Hindlimb muscle (tissue), 1 donor: ENCODE measurements at regions not wholly inside any gene's neighbourhood (a gene's known extent, or its start where the extent isn't known, plus 50 kb on each side); places are given as distances from the start of the nearest gene placed in this dataset.

Experiments
- DNase-seq: peaks from one replicate; pipeline ENCODE4 v3.0.0-alpha.2; 2013

DNA sequence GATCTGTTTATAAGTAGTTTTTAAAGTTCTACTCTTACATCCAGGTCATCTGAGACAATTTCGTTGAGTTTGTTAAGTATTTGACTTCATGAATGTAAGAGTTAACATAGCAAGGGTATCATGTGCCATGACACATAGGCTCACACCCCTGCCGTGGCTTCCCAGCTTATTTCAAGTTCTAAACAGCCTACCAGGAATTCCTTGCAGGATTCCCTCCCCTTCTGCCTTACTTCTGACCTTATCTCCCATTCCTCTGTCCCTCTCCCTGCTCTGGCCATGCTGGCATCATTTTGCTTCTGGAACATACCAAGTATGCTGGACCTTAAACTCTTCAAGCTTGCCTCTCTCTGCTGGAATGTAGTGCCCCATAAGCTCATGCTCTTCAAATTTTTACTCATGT is 369.9 kb upstream of the PCDH7 start:
- no peak for DNase-seq

DNA sequence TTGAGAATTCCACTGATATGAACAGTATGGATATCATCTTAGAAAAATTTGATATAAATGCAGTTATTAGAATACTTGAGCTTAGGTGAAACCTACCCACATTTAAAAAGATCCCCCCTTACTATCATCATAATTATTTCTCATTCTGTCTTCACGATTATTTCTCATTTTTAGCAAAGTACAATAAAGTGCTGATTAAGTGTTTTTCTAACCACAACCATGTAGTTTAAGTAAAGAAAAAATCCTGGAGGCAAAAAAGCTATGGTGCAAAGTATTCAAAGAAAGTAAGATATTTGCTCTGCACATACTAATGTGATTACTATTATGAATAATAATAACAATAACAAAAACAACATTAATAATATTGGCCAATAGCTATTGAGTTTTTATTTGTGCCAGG is 365.6 kb upstream of the PCDH7 start:
- no peak for DNase-seq

DNA sequence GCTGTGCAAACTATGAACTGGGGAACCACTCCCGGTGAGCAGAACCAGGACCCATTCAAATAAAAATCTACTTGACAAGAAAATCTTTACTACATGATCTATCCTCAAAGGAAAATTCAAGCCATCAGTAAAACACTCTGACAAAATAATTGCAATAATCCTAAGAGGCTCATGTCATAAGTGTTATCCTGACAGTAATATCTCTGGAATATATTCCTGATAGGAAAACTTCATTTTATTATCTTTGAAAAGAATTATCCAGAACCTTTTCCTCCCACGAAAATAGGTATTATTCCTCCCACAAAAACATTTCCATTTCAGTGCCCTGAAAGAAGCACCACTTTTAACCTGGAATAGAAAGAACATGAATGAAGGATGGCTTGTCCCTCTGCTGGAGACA is 357.7 kb upstream of the PCDH7 start:
- no peak for DNase-seq

DNA sequence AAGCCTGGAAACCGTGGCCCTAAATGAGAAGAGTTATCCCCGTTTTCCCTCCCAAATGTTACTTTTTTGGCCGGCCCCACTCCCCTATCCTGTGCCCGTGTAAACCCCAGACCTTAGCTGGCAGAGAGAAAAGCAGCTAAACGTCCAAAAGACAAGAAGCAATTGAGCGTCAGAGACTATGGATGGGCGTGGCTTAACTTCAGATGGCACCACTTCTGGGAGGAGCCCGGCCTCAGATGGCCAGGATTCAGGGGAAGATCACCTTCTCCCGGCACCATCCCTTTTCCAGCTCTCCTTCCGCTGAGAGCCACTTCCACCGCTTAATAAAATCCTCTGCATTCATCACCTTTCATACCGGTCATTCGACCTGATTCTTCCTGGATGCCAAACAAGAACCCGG is 350.1 kb upstream of the PCDH7 start:
- no peak for DNase-seq

DNA sequence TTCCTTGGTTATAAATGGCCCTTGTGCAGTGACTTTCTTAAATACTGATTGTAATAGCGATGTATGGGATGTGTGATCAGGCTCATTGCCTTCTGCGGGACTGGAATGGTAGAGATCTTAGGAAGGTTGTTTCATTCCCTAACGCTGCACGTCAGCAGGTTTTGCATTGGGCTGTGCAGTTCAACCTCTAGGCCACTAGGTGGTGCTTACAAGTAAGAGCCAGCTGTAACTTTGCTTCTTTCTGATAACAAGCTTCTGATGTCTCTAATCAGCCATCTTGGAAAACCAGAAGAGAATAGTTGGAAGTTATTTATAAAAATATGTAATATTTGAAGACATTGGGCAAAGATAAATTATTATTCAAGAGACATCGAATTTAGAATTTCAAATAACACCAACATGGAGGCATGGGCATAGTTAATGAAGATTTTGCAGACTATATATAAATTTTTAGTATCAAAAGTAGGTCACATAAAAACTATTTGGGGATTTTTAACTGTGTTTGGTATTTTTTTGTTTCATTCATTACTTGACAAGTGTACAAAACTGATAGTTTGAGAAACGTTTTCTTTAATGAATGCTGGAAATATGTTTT is 339.7 kb upstream of the PCDH7 start:
- no peak for DNase-seq

DNA sequence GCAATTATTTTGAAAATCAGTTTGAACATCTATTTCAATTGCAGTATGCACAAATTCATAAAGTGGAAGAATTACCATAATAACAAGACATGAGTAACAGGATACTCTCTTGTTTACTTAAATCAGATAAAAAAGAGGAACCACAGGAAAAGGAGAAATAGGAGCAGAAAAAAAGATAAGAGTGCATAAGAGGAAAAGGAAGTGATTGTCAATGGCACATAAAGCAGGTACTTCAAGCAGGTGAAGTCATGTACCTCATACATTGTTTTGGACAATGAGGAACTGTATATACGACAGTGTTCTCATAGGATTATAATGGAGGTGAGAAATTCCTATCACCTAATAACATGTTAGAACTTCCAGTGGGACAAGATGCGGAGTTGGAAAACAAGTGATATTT is 334.5 kb upstream of the PCDH7 start:
- DNase-seq = no peak

DNA sequence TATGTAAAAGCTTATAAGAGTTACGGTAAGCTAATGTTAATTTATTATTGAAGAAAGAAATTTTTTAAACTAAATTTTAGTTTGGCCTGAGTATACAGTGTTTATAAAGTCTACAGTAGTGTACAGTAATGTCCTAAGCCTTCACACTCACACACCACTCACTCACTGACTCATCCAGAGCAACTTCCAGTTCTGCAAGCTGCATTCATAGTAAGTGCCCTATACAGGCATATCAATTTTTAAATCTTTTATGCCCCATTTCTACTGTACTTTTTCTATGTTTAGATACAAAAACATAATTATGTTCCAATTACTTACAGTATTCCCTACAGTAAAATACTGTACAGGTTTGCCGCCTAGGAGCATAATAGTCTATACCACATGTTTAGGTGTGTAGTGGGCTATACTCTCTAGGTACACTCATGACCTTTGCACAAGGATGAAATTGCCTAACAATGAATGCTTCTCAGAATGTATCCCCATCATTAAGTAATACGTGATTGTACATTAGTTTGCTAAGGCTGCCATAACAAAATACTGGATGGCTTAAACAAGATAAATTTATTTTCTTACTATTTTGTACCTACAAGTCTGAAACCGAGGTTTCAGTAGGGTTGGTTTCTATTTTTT is 333.8 kb upstream of the PCDH7 start:
- DNase-seq = no peak

DNA sequence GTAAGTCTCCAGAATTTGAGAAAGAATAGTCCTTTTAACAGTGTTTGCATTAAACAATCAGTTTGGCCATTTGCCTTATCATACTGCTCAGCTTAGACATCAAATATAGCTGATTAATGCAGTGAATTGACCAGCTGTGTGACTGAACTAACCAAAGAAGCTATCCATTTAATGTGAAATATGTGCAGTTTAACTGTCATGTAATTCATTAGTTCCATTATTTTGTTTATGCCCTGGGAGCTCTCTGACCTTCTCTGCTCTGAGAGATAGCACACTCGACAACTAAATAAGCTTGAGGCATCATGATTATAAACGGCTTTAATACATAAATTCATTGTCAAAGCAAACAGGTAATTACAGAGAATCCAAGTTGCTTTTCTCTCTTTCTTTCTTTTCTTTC is 324.3 kb upstream of the PCDH7 start:
- DNase-seq = no peak

DNA sequence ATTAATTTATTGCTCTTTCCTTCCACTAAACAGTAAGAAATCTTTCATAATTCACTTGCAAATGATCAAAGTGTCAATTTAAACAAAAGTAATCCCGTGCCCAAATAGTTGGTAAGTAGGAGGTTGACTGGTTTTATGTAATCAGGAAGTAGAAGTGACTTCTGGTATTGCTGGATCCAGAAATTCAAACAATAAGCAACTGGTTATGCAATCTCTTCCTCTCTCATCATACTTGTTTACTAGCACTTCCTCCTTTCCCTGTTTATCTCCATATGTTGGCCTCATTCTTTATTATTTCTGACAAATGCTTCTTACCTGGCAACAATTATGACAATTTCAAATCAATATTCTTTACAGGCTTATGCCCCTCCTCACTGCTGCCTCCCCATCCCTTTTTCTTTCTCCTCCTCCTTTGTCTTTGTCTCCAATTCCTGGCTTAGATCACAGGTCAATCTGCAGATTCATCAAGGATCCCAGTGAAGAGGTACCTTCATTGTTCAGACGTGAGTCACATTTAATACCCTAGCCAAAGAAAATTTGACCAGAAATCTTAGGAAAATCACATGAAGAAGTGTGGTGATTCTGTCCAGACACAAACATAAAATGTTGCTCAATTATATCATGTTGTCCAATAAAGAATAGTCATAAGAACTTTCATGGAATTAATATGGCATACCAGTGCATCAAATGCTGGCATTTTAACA is 323.2 kb upstream of the PCDH7 start:
- DNase-seq = no peak

DNA sequence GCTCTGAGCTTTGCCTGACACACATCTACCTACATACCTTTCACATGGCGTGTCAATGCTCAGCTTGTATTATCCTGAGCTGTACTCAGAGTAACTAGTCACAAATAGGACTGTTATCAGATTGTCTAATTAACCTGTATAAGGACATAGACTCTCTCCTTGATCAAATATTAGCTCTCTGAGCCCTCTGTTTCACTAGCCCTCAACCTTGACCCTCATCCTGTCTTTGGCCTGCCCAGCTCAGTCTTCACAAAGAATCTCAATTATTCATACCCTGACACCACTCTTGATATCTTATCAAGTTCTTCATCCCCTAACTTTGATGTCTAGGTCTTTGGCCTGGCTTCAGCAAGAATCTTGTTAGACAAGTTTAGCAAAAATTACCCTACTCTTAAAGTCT is 320.7 kb upstream of the PCDH7 start:
- DNase-seq = no peak

DNA sequence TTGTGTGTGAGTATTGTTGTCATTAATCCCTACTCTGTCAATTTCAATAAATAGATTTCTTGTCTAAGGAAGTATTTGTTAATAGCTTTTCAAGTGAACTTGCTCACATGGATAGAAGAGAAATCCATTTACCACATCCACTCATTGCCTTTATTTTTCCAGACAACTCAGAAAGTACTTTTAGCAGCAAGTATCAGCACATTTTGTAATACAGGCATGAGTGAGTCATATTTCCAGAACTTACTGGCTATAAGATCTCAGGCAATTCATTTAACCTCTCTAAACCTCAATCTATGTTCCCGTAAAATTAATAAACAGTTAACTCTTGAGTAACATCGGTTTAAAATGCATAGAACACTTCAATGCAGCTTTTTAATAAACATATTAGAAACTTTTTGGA is 317.9 kb upstream of the PCDH7 start:
- DNase-seq = no peak

DNA sequence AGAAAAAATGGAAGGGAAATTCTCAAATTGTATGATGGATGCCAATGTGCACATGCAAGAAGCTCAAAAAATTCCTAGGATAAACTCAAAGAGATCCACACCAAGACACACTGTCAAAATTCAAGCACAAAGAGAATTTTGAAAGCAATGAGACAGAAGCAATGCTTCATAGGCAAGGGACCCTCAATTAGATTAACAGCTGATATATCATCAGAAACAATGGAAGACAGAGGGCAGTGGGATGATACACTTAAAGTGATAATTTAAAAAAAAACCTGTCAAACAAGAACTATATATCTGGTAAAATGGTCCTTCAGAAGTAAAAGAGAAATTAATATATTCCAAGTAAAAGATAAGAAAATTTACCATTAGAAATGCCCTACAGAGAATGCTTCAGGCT is 306.3 kb upstream of the PCDH7 start:
- no peak for DNase-seq

DNA sequence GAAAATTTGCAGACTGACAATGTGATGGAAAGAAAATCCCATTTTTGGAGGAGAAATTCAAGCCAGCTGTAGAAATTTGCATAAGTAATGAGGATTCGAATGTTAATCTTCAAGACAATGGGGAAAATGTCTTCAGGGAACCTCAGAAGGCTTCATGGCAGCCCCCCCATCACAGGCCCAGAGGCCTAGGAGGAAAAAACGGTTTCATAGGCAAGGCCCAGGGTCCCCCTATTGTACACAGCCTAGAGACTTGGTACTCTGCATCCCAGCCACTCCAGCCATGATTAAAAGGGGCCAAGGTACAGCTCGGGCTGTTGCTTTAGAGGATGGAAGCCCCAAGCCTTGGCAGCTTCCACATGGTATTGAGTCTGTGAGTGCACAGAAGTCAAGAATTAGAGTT is 303.6 kb upstream of the PCDH7 start:
- DNase-seq = no peak

DNA sequence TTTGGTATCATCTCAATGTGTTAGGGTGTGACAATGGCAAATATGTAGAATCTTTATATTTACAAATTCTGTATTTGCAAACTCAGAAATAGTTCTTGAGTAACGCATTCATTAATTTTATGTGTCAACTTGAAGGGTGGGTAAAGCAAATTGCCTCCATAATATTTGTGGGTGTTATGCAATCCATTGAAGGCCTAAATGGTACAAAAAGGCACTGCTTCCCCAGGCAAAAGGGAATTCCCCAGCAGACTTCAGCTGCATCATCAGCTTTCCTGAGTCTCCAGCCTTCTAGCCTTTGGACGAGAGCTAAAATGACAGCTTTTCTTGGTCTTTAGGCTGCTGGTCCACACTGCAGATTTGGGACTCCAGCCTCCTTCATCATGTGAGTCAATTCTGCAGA is 292.2 kb upstream of the PCDH7 start:
- no peak for DNase-seq

DNA sequence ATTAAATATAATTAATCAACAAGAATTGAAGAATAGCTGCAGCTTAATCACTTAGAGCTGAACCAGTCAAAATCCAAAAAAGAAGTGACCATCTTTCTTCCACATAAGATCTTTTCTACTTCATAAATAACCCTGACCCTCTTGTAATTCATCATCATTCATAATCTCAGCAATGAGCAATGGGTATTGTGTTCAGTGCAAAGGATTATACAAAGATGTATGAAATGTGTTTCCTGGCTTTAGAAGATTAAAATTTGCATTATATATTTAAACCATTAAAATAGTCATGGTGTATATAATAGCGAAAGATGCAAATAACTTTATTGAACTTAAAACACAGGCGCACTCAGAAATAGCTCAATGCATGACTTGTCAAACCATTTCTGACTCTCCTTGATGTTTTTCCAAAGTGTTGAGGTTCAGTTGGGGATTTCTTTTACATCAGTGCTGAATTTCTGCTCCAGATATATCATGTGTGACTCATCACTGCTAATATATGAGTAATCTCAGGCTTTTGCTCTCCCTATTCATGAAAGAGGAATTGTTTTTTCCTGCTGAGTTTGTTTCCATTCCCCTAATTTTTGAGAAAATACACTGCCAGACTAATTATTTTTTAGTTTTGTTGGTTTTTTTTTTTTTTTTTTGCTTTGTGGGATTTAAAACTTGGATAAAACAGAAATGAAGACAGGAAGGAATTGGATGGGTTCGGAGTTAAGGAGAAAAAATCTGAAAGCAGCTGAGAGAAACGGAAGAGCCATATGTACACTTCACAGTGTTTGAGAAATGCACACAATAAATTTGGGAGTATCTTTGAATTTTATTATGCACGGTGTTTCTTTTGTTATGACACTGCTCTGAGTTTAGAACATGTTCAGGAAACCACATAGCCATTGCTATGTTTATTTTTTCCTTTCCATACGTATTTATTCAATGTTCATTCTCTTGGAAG is 290.1 kb upstream of the PCDH7 start:
- peak; percentile 32 for DNase-seq

DNA sequence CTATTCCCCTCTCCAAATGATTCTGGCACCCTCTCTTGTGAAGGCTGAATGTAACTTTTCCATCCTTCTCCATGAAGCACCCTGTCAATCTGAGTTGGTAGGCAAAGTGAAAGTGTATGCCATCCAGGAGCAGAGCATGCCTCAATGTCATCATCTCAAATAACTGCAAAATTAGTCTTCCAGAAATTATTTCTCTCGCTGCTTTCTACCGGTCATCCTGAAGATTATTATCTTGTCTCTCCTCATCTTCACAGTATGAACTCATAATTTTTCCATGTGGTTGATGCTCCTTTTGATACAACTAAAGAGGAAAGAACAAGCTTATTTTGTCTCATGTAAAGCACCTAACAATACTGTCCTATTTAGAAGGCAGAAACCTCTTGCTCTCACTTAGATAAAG is 285.5 kb upstream of the PCDH7 start:
- no peak for DNase-seq

DNA sequence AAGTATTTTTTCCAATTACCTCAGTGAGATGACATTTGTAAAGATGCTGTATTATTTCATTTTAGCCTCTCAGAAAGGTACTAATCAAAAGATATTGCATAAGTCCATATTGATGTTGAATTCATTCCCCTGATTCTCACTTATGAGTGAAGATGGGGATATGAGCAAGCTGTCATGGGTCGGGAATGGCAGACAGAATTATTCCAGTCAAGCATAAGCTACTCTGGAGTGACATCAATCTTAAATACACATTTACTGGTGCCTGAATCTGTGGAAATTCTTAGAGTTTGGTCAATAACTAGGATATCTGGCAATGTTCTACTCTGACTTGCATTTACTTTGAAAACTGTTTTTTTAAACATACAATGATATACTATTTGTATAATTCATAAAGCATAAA is 283.8 kb upstream of the PCDH7 start:
- DNase-seq = no peak

DNA sequence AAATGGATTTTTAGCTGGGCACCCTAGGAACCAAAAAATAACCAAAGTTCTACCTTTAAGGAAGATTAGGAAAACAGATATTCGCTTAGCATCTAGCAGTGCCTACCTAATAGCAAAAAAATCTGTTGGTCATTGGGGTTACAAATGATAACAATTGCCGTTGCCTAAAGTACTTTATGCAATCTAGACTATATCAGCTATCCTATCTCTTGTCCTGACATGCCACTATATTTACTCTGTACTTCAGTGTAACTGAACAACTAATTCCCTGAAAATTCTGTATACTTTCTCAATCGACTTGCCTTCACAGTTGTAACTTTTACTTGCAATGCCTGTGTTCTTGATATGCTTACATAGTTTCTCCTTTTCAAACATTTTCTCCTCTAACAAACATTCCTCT is 282.9 kb upstream of the PCDH7 start:
- no peak for DNase-seq

DNA sequence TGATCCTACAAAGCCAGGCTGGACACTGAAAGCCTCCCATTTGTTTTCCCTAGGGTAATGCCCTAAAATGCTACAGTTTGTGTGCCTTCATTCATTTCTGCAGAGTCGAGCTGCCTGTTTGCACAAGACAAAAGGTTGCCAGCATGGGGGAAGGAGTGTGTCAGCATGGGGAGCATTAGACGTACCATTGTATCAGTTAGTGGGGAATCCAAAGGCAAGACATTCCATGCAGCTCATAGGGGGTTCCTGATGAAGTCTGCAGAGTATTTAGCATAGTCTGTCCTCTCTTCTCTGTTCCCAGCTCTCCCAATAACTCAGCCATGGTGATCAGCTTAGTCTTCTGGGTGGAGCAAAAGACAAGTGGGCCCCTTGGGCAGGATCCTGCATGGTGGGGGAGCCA is 276.9 kb upstream of the PCDH7 start:
- no peak for DNase-seq

DNA sequence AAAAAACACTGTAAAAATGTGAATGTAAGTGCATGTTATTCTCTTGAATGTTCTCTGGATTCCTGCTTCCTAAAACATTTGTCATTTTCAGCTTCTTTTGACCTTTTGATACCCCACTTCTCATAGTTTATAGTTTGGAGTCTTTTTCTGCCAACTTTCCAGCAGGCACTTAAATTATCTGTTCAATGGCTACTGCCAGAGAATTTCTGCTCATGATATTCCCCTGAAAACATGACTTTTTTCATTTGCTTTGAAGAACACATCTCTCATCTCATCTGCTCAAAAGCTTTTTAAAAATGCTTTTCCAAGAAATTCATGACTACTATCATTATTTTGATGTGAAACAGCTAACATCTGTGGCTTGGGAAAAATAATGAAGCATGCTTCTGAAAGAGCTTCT is 269.7 kb upstream of the PCDH7 start:
- DNase-seq = peak; percentile 9

DNA sequence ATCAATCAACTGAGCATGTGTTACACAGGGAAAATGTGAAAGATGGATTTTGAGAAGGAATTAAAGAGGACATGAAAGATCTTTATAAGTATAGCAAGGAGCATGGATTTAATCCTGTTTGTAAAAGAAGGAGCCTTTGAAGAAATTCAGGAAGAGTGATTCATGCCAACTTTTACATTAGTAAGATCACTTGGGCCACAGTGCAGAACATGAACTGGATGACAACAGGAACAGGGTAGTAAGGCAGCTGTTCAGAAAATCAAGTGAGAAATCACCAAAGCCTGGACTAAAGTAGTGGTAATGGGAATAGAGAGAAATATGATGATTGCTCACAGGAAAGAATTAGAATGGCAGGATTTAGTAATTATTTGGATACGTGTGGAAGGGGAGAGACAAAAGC is 265.7 kb upstream of the PCDH7 start:
- DNase-seq = no peak

DNA sequence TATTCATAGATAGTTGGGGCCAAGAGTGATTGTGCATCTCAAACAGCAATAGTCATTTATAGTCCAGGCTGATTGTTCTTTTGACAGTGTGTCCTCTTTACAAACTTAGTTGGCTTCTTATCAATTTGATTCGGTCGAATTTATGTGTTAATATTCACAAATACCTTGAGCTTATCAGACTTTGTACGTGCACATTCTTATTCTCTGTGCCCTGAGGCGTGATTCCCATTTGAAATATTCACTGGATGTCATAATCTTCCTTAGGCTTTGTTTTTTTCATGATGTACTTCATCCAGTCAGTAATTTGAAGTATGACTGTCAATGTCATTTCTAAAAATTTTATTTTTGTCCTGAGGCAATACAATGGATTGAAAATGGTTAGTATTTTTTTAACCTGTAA is 263.5 kb upstream of the PCDH7 start:
- no peak for DNase-seq

DNA sequence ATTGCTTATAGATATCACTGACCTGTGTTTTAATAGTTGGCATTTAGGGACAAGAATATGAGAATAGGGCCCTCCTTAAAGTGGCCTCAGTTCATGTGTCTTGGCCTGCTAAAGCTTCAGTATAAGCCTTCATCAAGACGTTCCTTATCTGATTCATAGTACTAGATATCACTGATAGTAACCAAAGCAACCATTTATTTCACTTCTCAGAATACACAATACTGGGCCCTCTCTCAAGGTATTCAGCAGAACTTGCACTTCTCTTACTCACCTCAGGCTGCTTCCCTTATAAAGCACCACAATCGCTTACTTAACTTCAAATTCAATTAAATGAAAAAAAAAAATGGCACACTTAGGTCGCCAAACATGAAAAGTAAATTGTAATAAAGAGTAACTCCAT is 259.4 kb upstream of the PCDH7 start:
- no peak for DNase-seq
